OCI-LY3 (cell line): ENCODE measurements at regions not wholly inside any gene's neighbourhood (a gene's known extent, or its start where the extent isn't known, plus 50 kb on each side); places are given as distances from the start of the nearest gene placed in this dataset.
"Not testable (repeated sequence)": the region's sequence is repeated elsewhere in the genome, so short reads cannot be mapped to it uniquely, and the experiment has no call there.

ENCODE experiments used
- CTCF ChIP-seq: fragments of 200-600, 300-600 bp; sonication (generic); IDR thresholded peaks from 2 replicates; pipeline ENCODE4 v1.5.1; 2014; ENCODE audit warnings: antibody characterized with exemption, low read length, low read depth
- EZH2phosphoT487 ChIP-seq: fragments of 200-600 bp; shearing (Covaris generic); IDR thresholded peaks from 2 replicates; pipeline ENCODE4 v1.6.1; 2018; ENCODE audit warnings: antibody characterized with exemption, mixed run types, low read depth

GRCh38 chr4:19556276-19556675 is 695.4 kb upstream of the SLIT2 start:
- not testable (repeated sequence) for TF ChIP-seq CTCF, EZH2phosphoT487
